BLaER1 (cell line): ENCODE measurements at regions not wholly inside any gene's neighbourhood (a gene's known extent, or its start where the extent isn't known, plus 50 kb on each side); places are given as distances from the start of the nearest gene placed in this dataset.

ENCODE experiments used
- H3K27ac ChIP-seq: shearing (Covaris generic); formaldehyde crosslinking; 2 replicates; pipeline ENCODE4 v1.8.1; 2022
- H3K27me3 ChIP-seq: shearing (Covaris generic); formaldehyde crosslinking; 2 replicates; pipeline ENCODE4 v1.8.1; 2022
- H3K36me3 ChIP-seq: shearing (Covaris generic); formaldehyde crosslinking; 2 replicates; pipeline ENCODE4 v1.8.1; 2022
- H3K4me1 ChIP-seq: shearing (Covaris generic); formaldehyde crosslinking; 2 replicates; pipeline ENCODE4 v1.8.1; 2022
- H3K4me2 ChIP-seq: shearing (Covaris generic); formaldehyde crosslinking; 2 replicates; pipeline ENCODE4 v1.8.1; 2022
- H3K4me3 ChIP-seq: shearing (Covaris generic); formaldehyde crosslinking; 2 replicates; pipeline ENCODE4 v1.8.1; 2022
- H3K9ac ChIP-seq: shearing (Covaris generic); formaldehyde crosslinking; 2 replicates; pipeline ENCODE4 v1.8.1; 2022
- H3K9me3 ChIP-seq: shearing (Covaris generic); formaldehyde crosslinking; 2 replicates; pipeline ENCODE4 v1.8.1; 2022
- H4K20me1 ChIP-seq: shearing (Covaris generic); formaldehyde crosslinking; 2 replicates; pipeline ENCODE4 v1.8.1; 2022
- Cebpa-rat ChIP-seq: shearing (Covaris generic); IDR thresholded peaks from 2 replicates; pipeline ENCODE4 v1.8.1; 2022

DNA sequence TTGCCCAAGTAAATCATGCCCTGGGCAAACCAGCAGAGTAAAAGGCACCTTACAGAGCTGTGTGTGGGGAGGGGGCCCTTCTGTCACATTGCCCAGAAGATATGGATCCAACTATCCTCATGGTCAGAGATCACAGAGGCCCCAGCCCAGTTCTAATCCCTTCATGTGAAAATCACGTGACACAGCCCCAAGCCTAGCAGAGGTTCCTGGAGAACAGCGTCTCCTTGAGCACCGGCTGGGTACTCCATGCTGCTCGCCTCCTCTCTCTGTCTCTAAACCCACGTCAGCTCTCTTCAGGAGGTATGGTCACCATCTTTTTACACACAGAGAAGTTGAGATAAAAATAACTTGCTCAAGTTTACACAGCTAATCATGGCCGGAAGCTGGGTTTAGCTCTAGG lies 230.2 kb downstream of the ANKRD60 start:
- no peaks in the 10 kb centered on the region for H3K9me3 ChIP-seq
- no peaks in the 10 kb centered on the region for H3K36me3 ChIP-seq
- H4K20me1 ChIP-seq = no peaks in the 10 kb centered on the region
- H3K4me2 ChIP-seq = no peak overlapping the region
- H3K9ac ChIP-seq = no peak overlapping the region
- H3K27me3 ChIP-seq = no peaks in the 10 kb centered on the region
- H3K27ac ChIP-seq = no peak overlapping the region
- TF ChIP-seq Cebpa-rat = no peak
- H3K4me3 ChIP-seq = no peak overlapping the region
- peaks cover 18% of the 10 kb centered on the region for H3K4me1 ChIP-seq

DNA sequence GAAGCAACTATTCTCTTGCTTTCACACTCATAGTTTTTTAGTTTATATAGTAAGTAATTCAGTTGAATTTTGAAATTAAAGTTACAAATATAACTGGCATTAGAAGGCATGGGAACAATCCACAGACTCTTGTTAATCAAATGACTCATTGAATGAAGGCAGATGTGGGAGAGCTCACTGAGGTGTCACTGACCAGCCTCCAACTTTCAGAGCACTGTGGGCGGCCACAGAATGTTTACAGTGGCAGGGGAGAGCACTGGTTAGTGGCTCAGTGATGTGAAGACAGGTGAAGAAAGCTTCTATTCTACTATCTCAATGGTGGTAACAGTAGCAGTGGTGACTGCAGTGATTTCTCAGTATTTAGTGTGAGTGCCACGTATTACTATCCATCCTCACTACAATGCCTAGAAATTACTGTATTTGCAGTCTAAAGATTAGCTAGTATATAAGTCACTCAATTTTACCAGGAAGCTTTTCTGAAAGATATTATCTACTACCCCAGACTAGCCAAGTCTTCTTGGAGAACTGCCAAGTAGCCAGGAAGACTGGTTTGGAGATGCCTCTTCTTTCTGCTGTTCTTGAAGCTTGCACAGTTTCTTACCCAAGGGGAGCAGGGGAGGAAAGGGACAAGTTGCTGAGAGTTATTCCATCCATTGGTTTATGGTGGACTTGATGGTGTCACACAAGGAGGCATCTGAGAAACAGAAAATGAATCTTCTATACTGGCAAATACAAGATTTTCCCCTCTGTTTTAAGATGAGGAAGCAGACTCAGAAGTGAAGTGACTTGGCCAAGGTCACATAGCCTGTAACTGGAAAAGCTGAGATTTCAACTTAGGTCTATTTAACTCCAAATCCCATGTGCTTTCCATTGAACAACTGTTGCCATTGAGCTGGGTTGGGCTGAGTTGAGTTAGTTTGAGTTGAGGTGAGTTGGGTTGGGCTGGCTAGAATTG lies 231.2 kb downstream of the ANKRD60 start:
- Histone ChIP-seq H3K36me3 (no peaks in the 10 kb centered on the region), H3K4me1 (peaks cover 18% of the 10 kb centered on the region), H3K9ac (no peak overlapping the region), H3K27ac (no peak overlapping the region), H4K20me1 (no peaks in the 10 kb centered on the region), H3K9me3 (no peaks in the 10 kb centered on the region), H3K4me3 (no peak overlapping the region), H3K4me2 (no peak overlapping the region), H3K27me3 (no peaks in the 10 kb centered on the region)
- no peak for TF ChIP-seq Cebpa-rat

DNA sequence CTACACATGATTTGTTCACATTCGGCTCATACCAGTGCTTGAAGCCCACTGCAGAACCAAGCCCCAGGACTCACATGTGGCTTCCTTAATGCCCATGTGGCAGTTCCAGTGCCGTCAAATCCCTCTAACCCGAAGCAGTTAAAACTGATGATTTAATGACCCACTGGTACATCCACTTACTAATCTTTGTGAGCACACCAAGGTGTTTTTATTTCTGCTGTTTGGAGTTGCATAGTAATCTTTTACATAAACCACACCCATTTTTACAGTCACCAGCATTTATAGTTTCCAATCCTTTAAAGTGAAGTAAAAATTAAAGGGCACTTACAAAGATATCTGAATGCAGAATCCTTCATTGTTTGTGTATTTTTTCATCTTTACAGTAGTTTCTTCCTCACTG lies 232.0 kb downstream of the ANKRD60 start:
- H3K27me3 ChIP-seq = no peaks in the 10 kb centered on the region
- H3K4me1 ChIP-seq = peaks cover 18% of the 10 kb centered on the region
- no peak overlapping the region for H3K4me2 ChIP-seq

DNA sequence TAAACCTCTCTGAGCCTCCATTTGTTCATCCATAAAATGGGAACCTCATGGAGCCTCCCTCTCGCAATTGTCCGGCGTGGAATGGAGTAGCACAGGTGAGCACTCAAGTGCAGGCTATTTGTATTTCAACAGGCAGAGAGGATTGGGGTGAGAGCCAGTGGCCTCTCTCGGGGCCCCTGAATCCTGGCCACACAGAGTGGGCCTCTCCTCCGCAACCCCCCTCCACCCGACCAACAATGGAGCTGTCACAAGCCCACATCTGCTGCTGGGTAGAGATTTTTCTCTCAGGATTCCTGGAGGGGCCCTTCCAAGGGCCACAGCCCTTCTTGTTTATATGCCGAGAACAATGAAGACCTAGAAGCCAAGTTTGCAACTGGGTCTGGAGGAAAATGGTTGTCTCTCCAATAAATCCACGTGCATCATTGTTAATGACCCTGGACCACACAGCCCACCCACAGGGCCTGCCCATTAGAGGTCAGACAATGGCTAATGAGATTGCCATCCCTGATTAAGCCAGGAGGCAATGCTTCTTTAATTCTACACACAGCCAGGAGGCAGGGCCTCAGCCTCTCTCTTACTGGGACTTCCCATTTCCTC lies 233.0 kb downstream of the ANKRD60 start:
- Histone ChIP-seq H3K27me3 (no peaks in the 10 kb centered on the region), H4K20me1 (no peaks in the 10 kb centered on the region), H3K4me2 (no peak overlapping the region), H3K4me3 (no peak overlapping the region), H3K27ac (no peak overlapping the region), H3K36me3 (no peaks in the 10 kb centered on the region), H3K9me3 (no peaks in the 10 kb centered on the region), H3K9ac (no peak overlapping the region), H3K4me1 (peaks cover 20% of the 10 kb centered on the region)
- TF ChIP-seq Cebpa-rat = no peak

More for the DNA sequence above, 232.0 kb downstream of the ANKRD60 start:
- Histone ChIP-seq H4K20me1 (no peaks in the 10 kb centered on the region), H3K4me3 (no peak overlapping the region), H3K9ac (no peak overlapping the region), H3K27ac (no peak overlapping the region), H3K36me3 (no peaks in the 10 kb centered on the region), H3K9me3 (no peaks in the 10 kb centered on the region)
- no peak for TF ChIP-seq Cebpa-rat

DNA sequence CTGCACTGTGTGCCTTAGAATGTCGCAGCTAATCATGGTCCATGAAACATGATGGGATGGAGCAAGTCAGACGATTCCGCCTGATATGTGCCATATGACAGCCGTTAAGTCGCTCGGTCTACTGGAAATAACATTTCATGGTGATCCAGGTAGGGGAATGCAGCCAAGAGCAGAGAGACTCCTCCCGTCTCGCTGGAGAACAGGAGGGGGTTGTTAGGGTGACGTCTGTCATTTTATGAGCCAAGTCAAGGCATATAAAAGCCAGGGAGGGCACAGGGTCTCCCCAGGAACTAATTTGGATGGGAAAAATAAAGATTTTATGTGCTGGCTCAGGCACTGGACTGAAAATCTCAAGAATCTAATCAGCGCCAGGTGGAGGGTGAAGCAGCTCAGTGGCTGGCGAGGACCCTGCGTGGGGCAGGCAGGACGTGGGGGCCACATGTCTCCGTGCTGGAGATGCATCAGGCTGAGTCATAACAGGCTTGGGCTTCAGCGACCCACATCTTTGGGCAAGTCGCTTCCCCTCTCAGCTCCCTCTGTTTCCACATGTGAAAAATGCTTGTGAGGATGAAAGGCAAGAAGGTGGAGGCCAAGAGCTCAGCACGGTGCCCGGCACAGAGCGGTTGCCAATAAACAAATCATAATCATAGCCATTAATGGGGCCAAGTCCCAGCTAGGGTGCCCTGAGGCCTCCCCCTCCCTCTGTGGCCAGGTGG lies 234.6 kb downstream of the ANKRD60 start:
- Histone ChIP-seq H4K20me1 (no peaks in the 10 kb centered on the region), H3K36me3 (no peaks in the 10 kb centered on the region), H3K9me3 (no peaks in the 10 kb centered on the region), H3K4me3 (no peak overlapping the region), H3K27ac (no peak overlapping the region), H3K4me2 (no peak overlapping the region), H3K9ac (no peak overlapping the region), H3K4me1 (peaks cover 9% of the 10 kb centered on the region), H3K27me3 (no peaks in the 10 kb centered on the region)
- TF ChIP-seq Cebpa-rat = no peak

DNA sequence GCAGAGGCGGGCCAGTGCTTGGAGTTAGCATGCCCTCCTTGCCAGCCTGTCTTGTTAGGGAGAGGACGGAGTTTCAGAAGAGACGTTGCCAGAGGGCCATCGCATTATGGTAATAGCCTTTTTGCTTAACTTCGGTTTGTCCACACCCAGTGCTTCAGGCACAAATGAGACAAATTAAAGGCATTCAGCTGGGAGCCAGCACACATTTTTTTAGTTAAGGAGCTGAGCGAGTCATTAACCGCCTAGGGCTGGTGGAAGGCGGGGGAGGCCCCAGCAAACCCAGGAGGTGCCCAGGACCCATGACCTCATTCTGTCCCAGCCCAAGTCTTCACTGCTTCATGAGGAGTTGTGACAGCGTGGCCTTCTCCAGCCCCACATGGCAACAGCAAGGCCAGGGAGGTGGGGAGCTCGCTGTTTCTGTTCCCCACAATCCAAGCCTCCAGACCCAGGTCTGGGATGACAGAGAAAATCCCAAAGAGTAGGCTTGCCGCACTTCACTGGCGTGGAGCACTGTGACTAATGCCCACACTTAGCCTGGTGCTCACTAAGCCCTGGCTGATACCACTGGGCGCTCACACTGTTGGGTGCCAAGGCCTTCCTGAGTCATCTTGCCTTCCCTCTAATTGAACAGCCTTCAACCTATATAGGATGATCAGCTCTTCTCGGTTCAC lies 237.1 kb downstream of the ANKRD60 start:
- Histone ChIP-seq H4K20me1 (no peaks in the 10 kb centered on the region), H3K4me2 (no peak overlapping the region), H3K4me1 (peaks cover 17% of the 10 kb centered on the region), H3K27me3 (no peaks in the 10 kb centered on the region), H3K27ac (no peak overlapping the region), H3K9ac (no peak overlapping the region), H3K36me3 (no peaks in the 10 kb centered on the region), H3K4me3 (no peak overlapping the region), H3K9me3 (no peaks in the 10 kb centered on the region)
- no peak for TF ChIP-seq Cebpa-rat

DNA sequence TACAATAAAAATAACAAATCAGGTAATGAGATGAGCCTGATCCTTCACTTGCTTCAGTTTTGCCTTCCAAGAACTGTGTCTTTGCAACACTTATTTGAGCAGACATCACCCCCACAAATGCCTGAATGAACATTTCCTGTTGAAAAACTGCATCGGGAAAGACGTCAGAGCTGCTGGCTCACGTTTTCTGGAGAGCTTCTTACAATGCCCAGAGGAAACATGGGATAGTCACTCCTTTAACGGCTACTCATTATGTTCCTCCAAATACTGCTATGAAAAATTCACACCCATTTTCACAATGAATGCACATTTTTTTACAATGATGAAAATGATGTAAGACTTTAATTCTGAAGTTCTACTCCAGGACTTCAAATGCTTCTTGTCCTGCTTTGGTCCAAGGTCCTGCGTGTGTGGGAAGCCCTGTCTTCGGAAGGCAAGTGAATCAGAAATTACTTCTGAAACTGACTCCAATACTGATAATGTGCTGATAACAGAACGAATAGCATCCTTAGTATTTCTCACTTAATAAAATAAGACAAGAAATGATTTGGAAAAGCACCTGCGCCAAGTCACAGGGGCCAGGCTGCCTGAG lies 238.0 kb downstream of the ANKRD60 start:
- Histone ChIP-seq H3K27ac (no peak overlapping the region), H3K27me3 (no peaks in the 10 kb centered on the region), H3K36me3 (no peaks in the 10 kb centered on the region), H3K4me3 (no peak overlapping the region), H3K4me2 (no peak overlapping the region), H4K20me1 (no peaks in the 10 kb centered on the region), H3K4me1 (peaks cover 24% of the 10 kb centered on the region), H3K9ac (no peak overlapping the region), H3K9me3 (no peaks in the 10 kb centered on the region)
- TF ChIP-seq Cebpa-rat = no peak

DNA sequence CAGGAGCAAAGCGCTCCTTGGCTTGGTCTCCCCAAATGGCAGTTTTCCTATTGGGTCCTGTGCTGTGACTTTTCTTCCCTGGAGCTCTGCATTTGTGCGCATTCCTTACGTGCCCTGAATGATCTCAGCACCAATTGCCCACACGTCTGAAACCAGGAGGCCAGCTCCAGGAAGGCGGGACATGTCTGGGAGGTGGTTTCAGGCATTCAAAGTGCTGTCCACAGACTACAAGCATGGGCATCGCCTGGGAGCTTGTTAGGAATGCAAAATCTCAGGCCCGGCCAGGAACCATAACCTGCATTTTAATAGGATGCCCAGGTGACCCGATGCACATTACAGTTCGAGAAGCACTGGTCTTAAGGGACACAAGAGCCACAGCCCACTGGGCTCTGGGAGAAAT lies 239.6 kb downstream of the ANKRD60 start:
- Histone ChIP-seq H3K9ac (no peak overlapping the region), H3K36me3 (no peaks in the 10 kb centered on the region), H3K4me1 (peaks cover 39% of the 10 kb centered on the region), H3K4me2 (no peak overlapping the region), H3K9me3 (no peaks in the 10 kb centered on the region), H3K4me3 (no peak overlapping the region), H4K20me1 (no peaks in the 10 kb centered on the region), H3K27ac (no peak overlapping the region), H3K27me3 (no peaks in the 10 kb centered on the region)
- TF ChIP-seq Cebpa-rat = no peak

DNA sequence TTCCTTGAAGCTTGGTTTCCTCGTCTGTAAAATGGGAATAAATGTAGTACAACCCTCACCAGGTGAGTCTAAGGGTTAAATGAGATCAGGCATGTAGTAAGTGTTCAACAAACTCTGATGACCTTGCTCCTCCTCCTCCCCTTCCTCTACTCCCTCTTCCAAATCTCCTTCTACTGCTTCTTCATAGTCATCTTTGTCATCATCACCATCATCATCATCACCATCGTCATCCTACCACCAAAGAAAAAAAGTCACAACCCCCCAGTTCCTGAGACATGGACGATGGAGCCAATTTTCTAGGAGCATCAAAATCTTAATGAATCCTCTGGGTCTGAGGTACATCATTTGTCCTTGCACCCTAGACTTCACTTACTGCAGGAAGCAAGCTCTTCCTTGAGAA lies 240.0 kb downstream of the ANKRD60 start:
- H3K9me3 ChIP-seq = no peaks in the 10 kb centered on the region
- no peak overlapping the region for H3K4me2 ChIP-seq
- H3K36me3 ChIP-seq = no peaks in the 10 kb centered on the region
- no peak for TF ChIP-seq Cebpa-rat
- peaks cover 39% of the 10 kb centered on the region for H3K4me1 ChIP-seq
- H3K9ac ChIP-seq = no peak overlapping the region
- H3K4me3 ChIP-seq = no peak overlapping the region
- H3K27ac ChIP-seq = no peak overlapping the region
- no peaks in the 10 kb centered on the region for H4K20me1 ChIP-seq
- H3K27me3 ChIP-seq = no peaks in the 10 kb centered on the region
